ENCODE measurements at regions not wholly inside any gene's neighbourhood (a gene's known extent, or its start where the extent isn't known, plus 50 kb on each side); places are given as distances from the start of the nearest gene placed in this dataset.

DNA sequence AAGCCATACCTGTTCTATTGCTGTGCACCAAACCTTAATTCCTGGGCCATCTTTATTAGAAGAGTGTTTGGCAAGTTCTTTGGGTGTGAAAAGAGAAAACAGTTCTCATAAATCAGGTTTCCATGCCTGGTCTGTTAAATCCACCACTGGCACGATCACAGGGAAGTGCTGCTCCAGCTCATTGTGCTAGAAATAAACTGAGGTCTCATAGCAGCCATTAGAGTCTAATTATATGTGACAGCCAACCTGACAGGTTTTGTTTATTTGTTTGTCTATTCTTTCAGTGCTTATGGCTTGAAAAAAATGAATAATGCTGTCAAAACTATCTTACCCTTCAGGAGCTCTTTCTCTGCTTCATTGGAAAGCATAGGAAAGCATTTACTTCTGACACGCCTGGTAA, 147.1 kb upstream of the CNTN6 start:
- TF ChIP-seq POLR2A (IDR thresholded peaks at IDR 0.05) (no peak), EP300 (IDR thresholded peaks at IDR 0.05) (no peak)
- TF ChIP-seq, protein P1, sequence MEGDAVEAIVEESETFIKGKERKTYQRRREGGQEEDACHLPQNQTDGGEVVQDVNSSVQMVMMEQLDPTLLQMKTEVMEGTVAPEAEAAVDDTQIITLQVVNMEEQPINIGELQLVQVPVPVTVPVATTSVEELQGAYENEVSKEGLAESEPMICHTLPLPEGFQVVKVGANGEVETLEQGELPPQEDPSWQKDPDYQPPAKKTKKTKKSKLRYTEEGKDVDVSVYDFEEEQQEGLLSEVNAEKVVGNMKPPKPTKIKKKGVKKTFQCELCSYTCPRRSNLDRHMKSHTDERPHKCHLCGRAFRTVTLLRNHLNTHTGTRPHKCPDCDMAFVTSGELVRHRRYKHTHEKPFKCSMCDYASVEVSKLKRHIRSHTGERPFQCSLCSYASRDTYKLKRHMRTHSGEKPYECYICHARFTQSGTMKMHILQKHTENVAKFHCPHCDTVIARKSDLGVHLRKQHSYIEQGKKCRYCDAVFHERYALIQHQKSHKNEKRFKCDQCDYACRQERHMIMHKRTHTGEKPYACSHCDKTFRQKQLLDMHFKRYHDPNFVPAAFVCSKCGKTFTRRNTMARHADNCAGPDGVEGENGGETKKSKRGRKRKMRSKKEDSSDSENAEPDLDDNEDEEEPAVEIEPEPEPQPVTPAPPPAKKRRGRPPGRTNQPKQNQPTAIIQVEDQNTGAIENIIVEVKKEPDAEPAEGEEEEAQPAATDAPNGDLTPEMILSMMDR (IDR thresholded peaks at IDR 0.05): no peak

Measured in sigmoid colon (tissue), 4 donors.